ENCODE measurements at regions not wholly inside any gene's neighbourhood (a gene's known extent, or its start where the extent isn't known, plus 50 kb on each side); places are given as distances from the start of the nearest gene placed in this dataset.

DNA sequence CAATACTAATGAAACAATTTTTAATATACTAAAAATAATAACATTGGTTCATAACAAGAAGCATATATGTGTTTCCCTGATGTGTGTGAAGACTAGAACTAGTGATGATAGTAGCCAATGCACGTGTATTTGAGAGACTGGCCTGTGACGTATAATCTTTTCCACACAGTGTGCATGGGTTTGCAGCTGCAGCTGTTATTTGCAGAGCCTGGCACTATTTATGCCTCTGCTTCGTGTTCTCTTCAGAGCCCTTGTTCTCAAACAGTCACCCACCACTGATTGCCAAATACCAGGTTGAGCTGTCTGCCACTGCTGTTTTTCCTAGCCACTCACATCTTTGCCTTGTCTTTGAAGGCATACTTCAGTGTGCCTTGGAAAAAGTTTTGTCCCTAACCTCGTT, 531.7 kb downstream of the ETV1 start:
- Histone ChIP-seq H3K4me1 (no peaks in the 10 kb centered on the region), H3K27me3 (no peaks in the 10 kb centered on the region), H3K27ac (no peak overlapping the region), H3K36me3 (no peaks in the 10 kb centered on the region), H3K9me3 (no peaks in the 10 kb centered on the region), H3K4me3 (no peak overlapping the region)
- no peak for TF ChIP-seq CTCF (IDR thresholded peaks at IDR 0.05)
- DNase-seq (no peak), ATAC-seq (no peak)
- intact Hi-C loops (cut with DNase I) = no loop called here

- ATAC-seq (no peak), DNase-seq (no peak)
- no peak for TF ChIP-seq CTCF (IDR thresholded peaks at IDR 0.05)
- H3K4me1 ChIP-seq = no peaks in the 10 kb centered on the region
- H3K4me3 ChIP-seq = no peak overlapping the region
- no peaks in the 10 kb centered on the region for H3K9me3 ChIP-seq
- intact Hi-C loops (cut with DNase I) = no loop called here
- H3K27ac ChIP-seq = no peak overlapping the region
- no peaks in the 10 kb centered on the region for H3K27me3 ChIP-seq
- H3K36me3 ChIP-seq = no peaks in the 10 kb centered on the region
Observed at GRCh38 chr7:13466874-13467547, 522.5 kb downstream of the ETV1 start.

GRCh38 chr7:13476881-13477444, 512.5 kb downstream of the ETV1 start:
- H3K9me3 ChIP-seq = no peaks in the 10 kb centered on the region
- no peak overlapping the region for H3K27ac ChIP-seq
- H3K36me3 ChIP-seq = no peaks in the 10 kb centered on the region
- DNase-seq (no peak), ATAC-seq (no peak)
- no peaks in the 10 kb centered on the region for H3K4me1 ChIP-seq
- H3K27me3 ChIP-seq = no peaks in the 10 kb centered on the region
- intact Hi-C loops (cut with DNase I) = no loop called here
- no peak for TF ChIP-seq CTCF (IDR thresholded peaks at IDR 0.05)
- H3K4me3 ChIP-seq = no peak overlapping the region

- Histone ChIP-seq H3K4me3 (no peak overlapping the region), H3K4me1 (no peaks in the 10 kb centered on the region), H3K9me3 (peaks cover 4% of the 10 kb centered on the region), H3K36me3 (no peaks in the 10 kb centered on the region), H3K27me3 (no peaks in the 10 kb centered on the region), H3K27ac (no peak overlapping the region)
- intact Hi-C loops (cut with DNase I) = no loop called here
- DNase-seq = no peak
- no peak for TF ChIP-seq CTCF (IDR thresholded peaks at IDR 0.05)
- ATAC-seq = no peak
Observed at GRCh38 chr7:13489386-13489785, 500.1 kb downstream of the ETV1 start.

DNA sequence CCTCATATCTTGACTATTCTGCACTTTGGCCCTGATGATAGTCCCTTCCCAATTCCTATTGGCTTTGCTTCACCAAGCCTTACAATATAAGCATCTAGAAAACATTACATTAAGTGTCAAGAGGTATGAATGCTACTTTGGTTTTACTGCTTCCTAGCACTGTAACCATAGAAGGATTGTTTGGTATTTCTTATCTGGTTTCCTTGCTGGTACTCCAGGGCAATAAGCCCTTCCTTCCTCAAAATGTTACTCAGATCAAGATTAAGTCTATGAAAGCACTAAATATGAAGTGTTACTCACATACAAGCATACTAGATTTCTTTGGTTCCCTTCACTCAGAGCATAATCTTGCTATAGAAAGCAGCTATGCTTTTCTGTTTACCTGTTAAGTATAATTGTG, 492.5 kb downstream of the ETV1 start:
- Histone ChIP-seq H3K9me3 (no peaks in the 10 kb centered on the region), H3K4me3 (no peak overlapping the region), H3K4me1 (no peaks in the 10 kb centered on the region), H3K27ac (no peak overlapping the region), H3K27me3 (no peaks in the 10 kb centered on the region), H3K36me3 (no peaks in the 10 kb centered on the region)
- no peak for TF ChIP-seq CTCF (IDR thresholded peaks at IDR 0.05)
- ATAC-seq (no peak), DNase-seq (no peak)
- intact Hi-C loops (cut with DNase I) = no loop called here

All from upper lobe of right lung (tissue), 1 donor.